OCI-M2 (cell line): ENCODE measurements at regions not wholly inside any gene's neighbourhood (a gene's known extent, or its start where the extent isn't known, plus 50 kb on each side); places are given as distances from the start of the nearest gene placed in this dataset.

Source experiments
- DNase-seq: peaks from one replicate; lab custom pipeline; 2025; ENCODE audit not compliant: unreplicated experiment; lab: John Stamatoyannopoulos, UW

DNA sequence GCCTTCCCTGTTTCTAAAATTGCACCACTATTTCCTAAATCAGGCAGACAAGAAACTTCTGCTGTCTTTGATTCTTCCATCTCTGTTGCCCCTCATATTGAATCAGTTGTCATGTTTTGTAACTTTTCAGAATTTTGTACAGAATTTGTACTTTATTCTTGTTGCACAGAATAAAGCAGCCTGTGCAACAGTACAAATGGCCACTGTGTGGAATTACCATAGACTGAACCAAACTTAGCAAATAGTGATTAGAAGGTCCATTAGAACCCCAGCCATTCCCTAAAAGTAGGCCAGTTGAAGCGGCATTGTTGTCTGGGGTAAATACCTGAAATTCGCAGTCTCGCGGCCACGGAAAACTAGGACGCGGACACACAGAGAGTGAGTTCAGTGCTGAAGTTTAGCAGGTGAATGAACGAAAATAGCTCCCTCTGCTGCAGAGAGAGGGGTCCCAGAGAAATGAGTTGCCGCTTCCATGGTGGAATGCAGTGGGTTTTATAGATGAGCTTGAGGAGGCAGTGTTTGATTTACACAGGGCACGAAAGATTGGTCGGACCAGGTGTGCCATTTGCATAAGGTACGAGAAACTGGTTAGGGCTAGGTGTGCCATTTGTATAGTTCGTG is 71.8 kb downstream of the C4orf33 start:
- no peak for DNase-seq

DNA sequence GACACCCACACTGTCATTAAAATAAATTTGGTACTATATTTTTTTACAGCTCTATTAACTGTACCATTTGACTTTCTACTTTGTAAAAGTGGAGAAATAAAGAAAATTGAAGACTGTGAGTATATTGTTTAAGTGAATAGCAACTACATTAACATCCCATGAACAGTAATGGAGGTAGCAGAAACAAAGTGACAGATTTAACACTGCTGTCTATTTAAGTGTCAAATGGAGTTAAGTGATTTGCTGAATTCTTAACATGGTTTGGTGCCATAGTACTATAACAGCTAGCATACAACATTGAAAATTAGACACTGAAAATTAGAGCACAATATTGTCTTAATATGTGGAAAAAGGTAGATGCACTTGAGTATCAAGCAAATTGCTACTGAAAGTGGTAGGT is 76.2 kb downstream of the C4orf33 start:
- no peak for DNase-seq

DNA sequence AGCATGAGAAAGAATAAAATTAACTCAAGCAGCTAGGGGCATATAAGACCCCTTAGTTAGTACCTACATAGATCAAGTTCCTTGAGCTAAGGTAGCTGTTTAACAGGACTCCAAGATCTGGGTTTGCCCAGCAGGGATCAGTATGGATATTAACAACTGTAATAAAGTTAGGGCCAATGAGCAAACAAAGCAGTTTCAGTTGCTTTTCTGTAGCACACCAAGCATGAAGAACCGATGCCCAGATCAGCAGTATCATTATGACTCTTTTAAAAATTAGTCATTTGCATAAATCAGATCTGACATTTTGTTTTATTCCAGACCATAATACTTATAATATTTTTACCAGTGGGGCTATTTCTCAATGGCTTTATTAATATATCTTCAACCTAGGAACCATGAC is 80.9 kb downstream of the C4orf33 start:
- no peak for DNase-seq

- no peak for DNase-seq
Observed at GRCh38 chr4:129179276-129179675, 83.3 kb downstream of the C4orf33 start.

DNA sequence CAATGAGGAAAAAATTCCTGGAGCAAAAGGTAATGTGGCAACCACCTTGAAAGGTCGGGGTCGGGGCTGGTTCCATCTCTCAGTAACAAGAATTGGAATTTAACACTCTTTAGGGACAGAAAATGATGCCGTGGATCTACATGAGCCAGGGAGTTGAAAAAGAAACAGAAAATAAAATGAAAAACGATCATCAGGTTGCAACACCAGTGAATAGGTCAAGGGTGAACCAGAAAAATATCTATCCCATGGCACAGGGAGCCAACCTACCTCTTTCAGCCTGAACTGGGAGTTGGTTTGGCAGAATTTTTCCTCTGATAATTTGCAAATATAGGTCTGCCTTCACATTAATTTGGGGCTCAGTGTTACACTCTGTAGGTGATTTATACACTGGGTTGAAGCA is 93.7 kb downstream of the C4orf33 start:
- no peak for DNase-seq

GRCh38 chr4:129193357-129194100 is 97.6 kb downstream of the C4orf33 start:
- no peak for DNase-seq

DNA sequence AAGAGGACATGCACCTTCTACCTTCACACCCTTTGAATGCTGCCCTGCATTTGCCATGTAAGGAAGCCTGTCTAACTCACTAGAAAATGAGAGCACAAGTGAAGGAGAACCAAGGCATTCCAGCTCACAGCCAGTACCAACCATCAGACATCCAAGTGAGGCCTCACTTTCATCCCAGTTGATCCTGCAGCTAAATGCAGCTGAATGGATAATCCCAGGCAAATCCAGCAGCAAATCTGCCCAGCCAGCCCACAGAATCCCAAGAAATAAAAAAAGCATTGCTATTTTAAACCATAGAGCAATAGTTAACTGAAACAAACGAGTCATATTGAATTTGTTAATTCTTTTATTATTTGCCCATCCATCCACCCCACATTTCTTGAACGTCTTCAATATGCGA is 112.5 kb downstream of the C4orf33 start:
- DNase-seq: no peak

DNA sequence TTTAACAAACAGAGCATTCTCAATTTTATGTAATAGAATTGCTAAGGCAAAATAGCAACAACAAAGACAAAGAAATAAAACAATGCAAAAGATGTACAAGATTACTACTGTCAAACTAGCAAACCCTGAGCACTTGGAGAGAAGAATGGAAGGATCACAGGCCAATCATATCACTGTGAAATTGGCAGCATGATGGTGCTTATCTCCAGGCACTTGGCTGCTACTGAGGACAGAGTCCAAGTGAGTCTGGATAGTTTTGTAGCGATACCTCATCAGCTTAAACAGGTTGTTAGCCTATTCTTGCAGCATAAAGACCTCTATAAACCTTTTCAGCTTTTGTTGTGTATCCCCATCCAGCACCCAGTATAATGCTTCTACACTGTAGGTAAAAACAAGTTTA is 117.7 kb downstream of the C4orf33 start:
- no peak for DNase-seq

DNA sequence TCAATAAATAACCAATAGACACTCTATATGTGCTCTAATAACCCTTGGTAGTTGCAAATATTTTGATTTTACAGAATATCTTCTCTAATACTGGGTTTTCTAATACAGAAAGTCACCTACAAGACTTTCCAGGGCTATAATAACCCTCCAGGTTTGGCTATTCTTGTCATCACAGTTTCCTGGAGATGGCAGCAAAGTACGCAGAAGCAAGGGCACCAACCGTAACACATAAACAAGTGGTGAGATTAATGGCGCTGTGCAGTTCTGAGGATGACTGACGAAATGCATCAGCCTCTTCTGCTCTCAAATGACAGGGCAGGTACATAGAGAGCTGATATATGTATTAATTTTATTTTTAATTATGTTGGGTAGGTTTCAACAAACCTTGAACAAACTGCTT is 122.4 kb downstream of the C4orf33 start:
- no peak for DNase-seq

DNA sequence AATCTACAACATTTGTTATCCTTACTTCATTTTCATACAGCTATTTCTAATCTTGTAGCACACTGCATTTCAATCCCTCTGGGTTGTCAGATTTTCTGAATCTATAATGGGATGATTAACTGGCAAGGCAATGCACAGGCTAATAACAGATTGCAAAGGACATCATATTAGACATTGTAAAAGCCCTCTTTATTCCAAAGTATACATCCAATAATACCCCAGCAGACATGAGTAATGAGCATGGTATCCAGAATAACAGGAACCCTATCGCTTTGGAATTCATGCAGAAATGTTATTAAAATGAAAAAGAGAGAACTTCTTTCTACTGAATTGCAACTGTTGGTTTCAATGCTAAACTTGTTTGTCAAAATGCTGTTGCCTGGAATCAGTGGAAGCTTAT is 122.9 kb downstream of the C4orf33 start:
- DNase-seq: no peak

GRCh38 chr4:129220254-129220653 is 124.3 kb downstream of the C4orf33 start:
- no peak for DNase-seq

- DNase-seq: no peak
Observed at GRCh38 chr4:129223945-129224344, 128.0 kb downstream of the C4orf33 start.

GRCh38 chr4:129230846-129231245 is 134.9 kb downstream of the C4orf33 start:
- DNase-seq: no peak

DNA sequence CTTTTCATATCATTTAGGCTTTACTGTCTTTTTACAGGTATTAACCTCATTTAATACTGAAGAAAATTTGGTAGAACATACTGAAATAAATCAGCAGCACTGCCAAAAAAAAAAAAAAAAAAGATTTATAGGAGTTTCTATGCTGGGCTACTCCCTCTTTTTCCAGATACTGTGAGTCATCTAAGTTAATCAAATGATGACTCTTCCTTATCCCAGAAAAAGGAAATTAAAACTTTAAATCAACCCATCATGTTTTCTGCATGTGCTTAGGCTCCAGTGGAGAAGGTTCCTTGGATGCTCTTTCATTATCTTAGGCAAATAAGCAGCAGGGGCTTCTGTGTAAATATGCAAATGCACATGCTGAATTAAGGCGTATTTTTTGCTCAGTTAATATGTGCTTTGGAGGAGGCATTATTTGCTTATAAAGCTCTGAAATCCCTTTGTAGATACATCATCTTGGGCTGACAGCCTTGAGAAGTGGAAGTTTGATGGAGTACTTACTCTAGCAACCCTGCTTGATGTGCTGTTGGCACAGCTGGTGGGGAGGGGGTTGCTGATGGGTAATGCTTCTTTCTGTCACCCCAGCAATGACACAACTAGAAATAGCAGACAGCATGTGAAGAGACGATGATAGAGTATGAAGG is 136.1 kb downstream of the C4orf33 start:
- DNase-seq: no peak

GRCh38 chr4:129232589-129233337 is 136.8 kb downstream of the C4orf33 start:
- DNase-seq: no peak

DNA sequence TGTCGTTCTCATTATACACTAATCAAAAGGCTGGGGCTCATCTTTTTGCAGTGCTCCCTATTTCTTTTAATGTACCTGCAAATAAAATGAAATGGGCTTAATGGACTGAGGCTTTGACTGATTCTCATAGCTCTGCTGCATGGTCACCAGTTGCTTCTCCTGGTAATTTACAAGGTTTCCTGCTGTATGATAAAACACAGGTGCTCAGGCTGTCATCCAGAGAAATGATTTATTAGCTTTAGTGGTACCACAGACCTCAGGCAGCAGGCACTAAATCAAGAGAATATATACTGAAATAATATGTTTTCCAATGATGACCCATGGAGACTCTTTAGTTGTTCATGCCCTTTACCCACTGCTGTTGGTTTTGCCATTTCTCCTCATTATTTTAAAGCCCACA is 137.7 kb downstream of the C4orf33 start:
- DNase-seq: no peak

GRCh38 chr4:129236351-129236750 is 140.4 kb downstream of the C4orf33 start:
- no peak for DNase-seq

GRCh38 chr4:129239088-129239487 is 143.1 kb downstream of the C4orf33 start:
- no peak for DNase-seq

DNA sequence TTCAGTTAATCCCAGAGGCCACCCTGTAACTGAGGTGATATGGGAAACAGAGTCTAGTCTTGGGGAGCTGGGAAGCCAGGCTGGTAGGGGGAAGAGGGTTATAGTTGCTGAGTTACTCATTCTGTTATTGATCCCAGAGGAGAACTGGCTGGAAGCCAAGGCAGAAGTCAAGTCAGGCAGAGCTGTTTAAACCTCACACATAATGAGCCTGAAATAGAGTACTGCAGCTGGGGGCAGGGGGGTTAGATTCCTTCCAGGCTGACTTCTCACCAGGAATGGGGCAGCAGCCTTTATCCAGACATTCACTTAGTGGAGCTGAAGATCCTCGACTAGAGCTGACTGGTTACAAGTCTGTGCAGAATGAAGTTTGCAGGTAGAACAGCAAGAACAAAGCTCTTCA is 144.9 kb downstream of the C4orf33 start:
- DNase-seq: no peak

- no peak for DNase-seq
Observed at GRCh38 chr4:129246145-129246544, 150.2 kb downstream of the C4orf33 start.

GRCh38 chr4:129246910-129247461 is 151.0 kb downstream of the C4orf33 start:
- no peak for DNase-seq
